B cell (primary cell): ENCODE measurements at regions not wholly inside any gene's neighbourhood (a gene's known extent, or its start where the extent isn't known, plus 50 kb on each side); places are given as distances from the start of the nearest gene placed in this dataset.

Experiments
- ATAC-seq: fragments of 200-7000 bp; cut with Tn5 transposase; one replicate; pipeline ENCODE4 v1.10.0; 2021; ENCODE audit warnings: low read depth, mild to moderate bottlenecking, moderate number of reproducible peaks, moderate library complexity
- CTCF ChIA-PET: fragments of 350-600 bp; sonication (Branson Sonifier 250); formaldehyde crosslinking; loops from one replicate; lab custom pipeline; 2021; ENCODE audit warnings: antibody characterized with exemption, inconsistent platforms; lab: Charles Lee
- POLR2A ChIA-PET: fragments of 350-600 bp; sonication (Branson Sonifier 250); formaldehyde crosslinking; loops from one replicate; lab custom pipeline; 2021; ENCODE audit warnings: antibody characterized with exemption; lab: Charles Lee
- DNase-seq: peaks from one replicate; pipeline ENCODE4 v3.0.0; 2013
- H2AFZ ChIP-seq: 2 replicates; pipeline ENCODE4 v1.6.1; 2012; ENCODE audit warnings: mild to moderate bottlenecking, low read depth, low read length; ENCODE audit not compliant: insufficient read depth, poor library complexity, severe bottlenecking
- H3K27ac ChIP-seq, 2 donors: 1 replicate in 1 of 2; 2 replicates in 1 of 2; pipeline ENCODE4 v1.5.1; 2012 to 2013; ENCODE audit warnings: low read length in 2 of 2, mild to moderate bottlenecking in 2 of 2, moderate library complexity in 1 of 2
- H3K27me3 ChIP-seq, 4 experiments: fragments of 200-600 bp in 1 of 4; sonication (generic) in 1 of 4; replicated peaks in 1 of 4; 1 replicate in 2 of 4; 2 replicates in 2 of 4; pipeline versions ENCODE4 v1.6.1 to v1.7.0; 2013 to 2016; ENCODE audit warnings: low read length in 3 of 4, mild to moderate bottlenecking in 2 of 4, mixed read lengths in 1 of 4, moderate library complexity in 1 of 4; ENCODE audit not compliant: insufficient read depth in 4 of 4, control insufficient read depth in 3 of 4; ENCODE audit errors: control extremely low read depth in 1 of 4
- H3K36me3 ChIP-seq, 2 experiments: replicated peaks in 1 of 2; 1 replicate in 1 of 2; 2 replicates in 1 of 2; pipeline versions ENCODE4 v1.6.1 to v1.7.1; 2013; ENCODE audit warnings: low read length in 1 of 2; ENCODE audit not compliant: insufficient read depth in 2 of 2, control insufficient read depth in 1 of 2; ENCODE audit errors: control extremely low read depth in 1 of 2, extremely low read depth in 1 of 2
- H3K4me1 ChIP-seq, 2 donors: fragments of 200-600 bp in 1 of 2; sonication (generic) in 1 of 2; 1 replicate in 1 of 2; 2 replicates in 1 of 2; pipeline versions ENCODE4 v1.5.1 to v1.6.1; 2013 to 2017; ENCODE audit warnings: low read length in 2 of 2; ENCODE audit not compliant: control insufficient read depth in 2 of 2, insufficient read depth in 2 of 2
- H3K4me2 ChIP-seq: replicated peaks from 2 replicates; pipeline ENCODE3; 2012; ENCODE audit warnings: mild to moderate bottlenecking, low read depth, low read length; ENCODE audit not compliant: poor library complexity, severe bottlenecking
- H3K4me3 ChIP-seq, 5 experiments: fragments of 200-600 bp in 1 of 5; sonication (generic) in 1 of 5; 1 replicate in 3 of 5; 2 replicates in 2 of 5; pipeline versions ENCODE4 v1.5.1 to v1.7.0; 2011 to 2016; ENCODE audit warnings: low read length in 4 of 5, mild to moderate bottlenecking in 4 of 5, low read depth in 2 of 5, control low read depth in 1 of 5, moderate library complexity in 1 of 5; ENCODE audit not compliant: insufficient read depth in 1 of 5; ENCODE audit errors: control extremely low read depth in 1 of 5, extremely low read depth in 1 of 5
- H3K79me2 ChIP-seq: fragments of 200-600 bp; sonication (generic); one replicate; pipeline ENCODE4 v1.6.0; 2016; ENCODE audit warnings: low read length; ENCODE audit not compliant: control insufficient read depth, insufficient read depth
- H3K9ac ChIP-seq: fragments of 200-600 bp; sonication (generic); 2 replicates; pipeline ENCODE4 v1.6.1; 2017; ENCODE audit warnings: mild to moderate bottlenecking, low read length, moderate library complexity
- H3K9me3 ChIP-seq, 3 donors: one replicate each; pipeline versions ENCODE4 v1.6.1 to v1.7.1; 2013; ENCODE audit warnings: low read length in 2 of 3; ENCODE audit not compliant: control insufficient read depth in 2 of 3, insufficient read depth in 1 of 3; ENCODE audit errors: control extremely low read depth in 1 of 3
- H4K20me1 ChIP-seq: 2 replicates; pipeline ENCODE4 v1.6.0; 2012; ENCODE audit warnings: mild to moderate bottlenecking, low read length; ENCODE audit not compliant: insufficient read depth, control insufficient read depth, poor library complexity, severe bottlenecking
- H3K27ac Mint-ChIP-seq: one replicate; pipeline ENCODE4 v1.8.0; 2021; ENCODE audit warnings: mixed read lengths
- H3K27me3 Mint-ChIP-seq: one replicate; pipeline ENCODE4 v1.8.0; 2021; ENCODE audit warnings: mixed read lengths
- H3K4me1 Mint-ChIP-seq: one replicate; pipeline ENCODE4 v1.8.0; 2021; ENCODE audit warnings: mixed read lengths
- H3K4me3 Mint-ChIP-seq: one replicate; pipeline ENCODE4 v1.8.0; 2021; ENCODE audit warnings: mixed read lengths
- H3K9me3 Mint-ChIP-seq: one replicate; pipeline ENCODE4 v1.8.0; 2022; ENCODE audit warnings: mixed read lengths; ENCODE audit not compliant: insufficient read depth
- CTCF ChIP-seq: fragments of 200-600 bp; IDR thresholded peaks from one replicate; pipeline ENCODE4 v1.8.0; 2022; ENCODE audit warnings: antibody characterized with exemption, mild to moderate bottlenecking
- EZH2 ChIP-seq: IDR thresholded peaks from 2 replicates; pipeline ENCODE4 v1.6.1; 2012; ENCODE audit warnings: borderline replicate concordance, low read depth, mild to moderate bottlenecking, moderate library complexity, low read length; ENCODE audit not compliant: insufficient read depth, poor library complexity, severe bottlenecking
- WGBS: methylation state at CpG from one replicate; pipeline ENCODE4 v1.1.5; 2013; ENCODE audit warnings: missing lambda C conversion rate; ENCODE audit not compliant: insufficient coverage; 5-methylcytosine and 5-hydroxymethylcytosine counted together
- intact Hi-C: fragments of 100-400 bp; cut with micrococcal nuclease; formaldehyde crosslinking; loops from one replicate; pipeline ENCODE4 v1.10.0; 2022

DNA sequence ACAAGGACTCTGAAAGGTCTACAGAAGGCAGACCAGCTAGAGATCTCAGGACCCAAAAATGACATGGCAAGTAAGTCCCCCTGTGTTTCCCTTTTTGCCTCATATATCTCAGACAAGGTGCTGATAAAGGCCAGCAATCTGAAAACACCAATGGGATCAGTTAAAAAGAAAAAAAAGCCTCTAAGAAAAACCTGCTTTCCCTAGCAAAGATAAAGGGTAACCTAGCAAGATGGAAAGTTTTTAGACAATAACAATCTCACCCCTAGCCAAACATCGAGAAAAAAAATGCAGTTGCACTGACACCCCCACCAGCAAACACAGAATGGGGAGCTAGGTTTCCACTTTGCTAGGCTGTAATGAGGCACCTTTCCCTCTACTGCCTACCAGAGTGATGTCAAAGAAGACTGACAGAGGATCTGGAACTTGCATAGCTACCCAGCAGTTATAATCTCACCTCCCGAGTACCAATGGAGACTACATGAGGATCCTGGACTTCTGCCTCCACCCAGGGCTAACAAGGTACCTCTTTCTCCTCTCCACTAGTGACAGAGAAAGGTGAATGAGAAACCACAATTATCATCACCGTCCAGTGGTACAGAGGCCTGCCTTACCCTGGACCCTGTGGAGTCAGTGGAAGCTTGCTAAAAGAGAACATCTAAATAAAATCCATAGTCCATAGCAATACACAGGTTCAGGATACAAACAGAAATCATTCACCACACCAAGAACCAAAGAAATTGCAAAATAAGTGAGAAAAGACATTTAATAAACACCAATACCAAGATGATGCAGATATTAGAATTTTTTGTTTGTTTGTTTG, 240.8 kb downstream of the ARHGAP12 start:
- ChIA-PET POLR2A (no interaction called here), CTCF (no interaction called here)
- Histone ChIP-seq H3K9me3 (peaks cover 1 to 19% (median 3%) of the 10 kb centered on the region in 3 donors), H3K9ac (no peak overlapping the region), H3K4me3 (no peak overlapping the region), H3K27me3 (no peaks in the 10 kb centered on the region), H4K20me1 (no peaks in the 10 kb centered on the region), H3K4me1 (no peaks in the 10 kb centered on the region), H3K36me3 (no peaks in the 10 kb centered on the region), H3K79me2 (no peaks in the 10 kb centered on the region), H2AFZ (no peak overlapping the region), H3K27ac (no peak overlapping the region), H3K4me2 (no peak overlapping the region)
- Mint-ChIP-seq H3K4me1 (no peaks in the 10 kb centered on the region), H3K9me3 (peaks cover 20% of the 10 kb centered on the region), H3K27ac (no peak overlapping the region), H3K4me3 (no peak overlapping the region), H3K27me3 (no peaks in the 10 kb centered on the region)
- no CpG with 5 or more reads among the region's 3 CpGs for WGBS
- DNase-seq (no peak), ATAC-seq (peak; percentile 41)
- no peak for TF ChIP-seq CTCF
- no peak for TF ChIP-seq EZH2
- intact Hi-C loops: no loop called here

DNA sequence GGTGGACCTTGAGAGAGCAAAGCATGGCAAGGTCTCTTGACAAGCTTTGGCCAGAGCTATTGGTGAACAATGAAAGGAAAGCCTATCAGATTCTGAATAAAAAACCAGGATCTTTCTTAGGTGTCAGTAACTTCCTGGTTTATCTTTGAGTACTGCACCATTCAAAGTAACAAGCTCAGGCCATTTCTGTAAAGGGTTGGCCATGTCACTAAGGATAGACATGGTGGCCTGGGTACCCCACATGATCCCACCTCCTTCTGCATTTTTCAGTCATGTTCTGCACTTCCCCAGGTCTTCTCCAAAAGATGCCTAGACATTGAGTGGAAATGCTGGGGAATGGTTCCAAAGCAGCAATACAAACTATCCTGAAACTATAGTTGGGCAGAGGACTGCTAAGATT, 242.0 kb downstream of the ARHGAP12 start:
- H2AFZ ChIP-seq: no peak overlapping the region
- no peaks in the 10 kb centered on the region for H3K4me1 ChIP-seq
- no peak overlapping the region for H3K27ac ChIP-seq
- H3K9ac ChIP-seq: no peak overlapping the region
- H3K79me2 ChIP-seq: no peaks in the 10 kb centered on the region
- POLR2A ChIA-PET: no interaction called here
- intact Hi-C loops: no loop called here
- no peak overlapping the region for H3K4me3 Mint-ChIP-seq
- no peaks in the 10 kb centered on the region for H4K20me1 ChIP-seq
- H3K27me3 ChIP-seq: no peaks in the 10 kb centered on the region
- H3K27ac Mint-ChIP-seq: no peak overlapping the region
- CTCF ChIA-PET: interaction anchor here (0.6 kb wide), 1 partner anchor 310 kb away, joined by 3 read pairs; no protein-coding TSS in a partner anchor
- no peak overlapping the region for H3K4me2 ChIP-seq
- no peaks in the 10 kb centered on the region for H3K36me3 ChIP-seq
- H3K27me3 Mint-ChIP-seq: no peaks in the 10 kb centered on the region
- H3K9me3 ChIP-seq: peaks cover 1 to 29% (median 3%) of the 10 kb centered on the region in 3 donors
- TF ChIP-seq CTCF (no peak), EZH2 (no peak)
- DNase-seq (no peak), ATAC-seq (no peak)
- H3K4me1 Mint-ChIP-seq: no peaks in the 10 kb centered on the region
- peaks cover 25% of the 10 kb centered on the region for H3K9me3 Mint-ChIP-seq
- no peak overlapping the region for H3K4me3 ChIP-seq
